ENCODE measurements at regions not wholly inside any gene's neighbourhood (a gene's known extent, or its start where the extent isn't known, plus 50 kb on each side); places are given as distances from the start of the nearest gene placed in this dataset.

GRCh38 chr18:72225958-72226357 is 318.2 kb downstream of the CBLN2 start:
- Histone ChIP-seq H3K79me2 (ENCODE audit: low read length) (no peaks in the 10 kb centered on the region), H3K27ac (ENCODE audit: low read length) (no peak overlapping the region), H3F3A (ENCODE audit: insufficient read depth, low read length) (no peaks in the 10 kb centered on the region), H3K9me3 (replicated peaks; ENCODE audit: insufficient read depth, low read length) (no peaks in the 10 kb centered on the region), H3K36me3 (replicated peaks; ENCODE audit: insufficient read depth, low read length) (no peaks in the 10 kb centered on the region), H3K4me2 (ENCODE audit: low read depth, low read length) (no peak overlapping the region), H2AFZ (ENCODE audit: low read length) (no peak overlapping the region), H3K4me1 (ENCODE audit: low read length) (no peaks in the 10 kb centered on the region), H3K9ac (ENCODE audit: low read length) (no peak overlapping the region), H4K20me1 (ENCODE audit: insufficient read depth, low read length) (no peaks in the 10 kb centered on the region), H3K27me3 (replicated peaks; ENCODE audit: insufficient read depth, low read length) (no peaks in the 10 kb centered on the region), H3K9me2 (replicated peaks; ENCODE audit: insufficient read depth, low read length) (no peaks in the 10 kb centered on the region), H3K4me3 (ENCODE audit: low read length) (no peak overlapping the region)
- TF ChIP-seq EZH2phosphoT487 (IDR thresholded peaks at IDR 0.05; ENCODE audit: low read length) (no peak), CTCF (IDR thresholded peaks at IDR 0.05; ENCODE audit: low read length) (no peak), EZH2 (optimal IDR thresholded peaks at IDR 0.05; ENCODE audit: low read depth, low read length) (no peak)
- DNase-seq: no peak

DNA sequence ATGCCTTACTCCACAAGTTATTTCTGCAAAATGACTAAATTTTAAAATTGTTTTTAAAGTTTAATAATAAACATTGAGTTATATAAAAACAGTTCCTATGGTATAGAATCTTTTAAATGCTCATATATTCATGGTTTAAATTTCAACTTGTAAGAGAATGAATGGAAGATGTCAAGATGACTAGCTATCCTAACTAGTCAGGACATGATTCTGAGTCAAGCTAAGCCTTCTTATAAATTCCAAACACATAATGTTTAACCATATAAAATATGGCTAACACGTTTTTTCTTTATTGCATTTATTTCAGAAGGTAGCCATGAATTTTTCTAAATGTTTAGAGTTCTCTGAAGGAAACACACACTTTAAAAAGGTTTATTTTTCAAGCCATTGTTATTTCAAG is 320.4 kb downstream of the CBLN2 start:
- Histone ChIP-seq H4K20me1 (ENCODE audit: insufficient read depth, low read length) (no peaks in the 10 kb centered on the region), H3K36me3 (replicated peaks; ENCODE audit: insufficient read depth, low read length) (no peaks in the 10 kb centered on the region), H2AFZ (ENCODE audit: low read length) (no peak overlapping the region), H3K4me2 (ENCODE audit: low read depth, low read length) (no peak overlapping the region), H3K79me2 (ENCODE audit: low read length) (no peaks in the 10 kb centered on the region), H3F3A (ENCODE audit: insufficient read depth, low read length) (no peaks in the 10 kb centered on the region), H3K9ac (ENCODE audit: low read length) (no peak overlapping the region), H3K4me3 (ENCODE audit: low read length) (no peak overlapping the region), H3K9me2 (replicated peaks; ENCODE audit: insufficient read depth, low read length) (no peaks in the 10 kb centered on the region), H3K27ac (ENCODE audit: low read length) (no peak overlapping the region), H3K4me1 (ENCODE audit: low read length) (no peaks in the 10 kb centered on the region), H3K27me3 (replicated peaks; ENCODE audit: insufficient read depth, low read length) (no peaks in the 10 kb centered on the region), H3K9me3 (replicated peaks; ENCODE audit: insufficient read depth, low read length) (no peaks in the 10 kb centered on the region)
- no peak for TF ChIP-seq EZH2 (optimal IDR thresholded peaks at IDR 0.05; ENCODE audit: low read depth, low read length)
- TF ChIP-seq EZH2phosphoT487 (IDR thresholded peaks at IDR 0.05; ENCODE audit: low read length): no peak
- no peak for TF ChIP-seq CTCF (IDR thresholded peaks at IDR 0.05; ENCODE audit: low read length)
- DNase-seq: no peak

DNA sequence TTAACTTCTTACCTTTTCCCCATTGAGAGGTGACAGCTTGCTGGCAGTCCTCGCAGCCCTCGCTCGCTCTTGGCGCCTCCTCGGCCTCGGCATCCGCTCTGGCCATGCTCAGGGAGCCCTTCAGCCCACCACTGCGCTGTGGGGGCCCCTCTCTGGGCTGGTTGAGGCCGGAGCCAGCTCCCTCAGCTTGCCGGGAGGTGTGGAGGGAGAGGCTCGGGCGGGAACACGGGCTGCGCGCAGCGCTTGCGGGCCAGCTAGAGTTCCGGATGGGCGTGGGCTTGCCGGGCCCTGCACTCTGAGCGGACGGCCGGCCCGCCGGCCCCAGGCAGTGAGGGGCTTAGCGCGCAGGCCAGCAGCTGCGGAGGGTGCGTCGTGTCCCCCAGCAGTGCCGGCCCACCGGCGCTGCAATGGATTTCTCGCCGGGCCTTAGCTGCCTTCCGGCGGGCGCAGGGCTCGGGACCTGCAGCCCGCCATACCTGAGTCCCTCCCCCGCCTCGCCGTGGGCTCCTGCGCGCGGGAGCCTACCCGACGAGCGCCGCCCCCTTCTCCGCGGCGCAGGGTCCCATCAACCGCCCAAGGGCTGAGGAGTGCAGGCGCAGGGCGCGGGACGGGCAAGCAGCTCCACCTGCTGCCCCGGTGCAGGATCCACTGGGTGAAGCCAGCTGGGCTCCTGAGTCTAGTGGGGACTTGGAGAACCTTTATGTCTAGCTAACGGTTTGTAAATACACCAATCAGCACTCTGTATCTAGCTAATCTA is 335.0 kb downstream of the CBLN2 start:
- Histone ChIP-seq H3K4me3 (ENCODE audit: low read length) (no peak overlapping the region), H3K9ac (ENCODE audit: low read length) (no peak overlapping the region), H3K9me3 (replicated peaks; ENCODE audit: insufficient read depth, low read length) (no peaks in the 10 kb centered on the region), H3K27me3 (replicated peaks; ENCODE audit: insufficient read depth, low read length) (no peaks in the 10 kb centered on the region), H3K4me2 (ENCODE audit: low read depth, low read length) (no peak overlapping the region), H2AFZ (ENCODE audit: low read length) (no peak overlapping the region), H3K27ac (ENCODE audit: low read length) (no peak overlapping the region), H3K9me2 (replicated peaks; ENCODE audit: insufficient read depth, low read length) (no peaks in the 10 kb centered on the region), H3F3A (ENCODE audit: insufficient read depth, low read length) (no peaks in the 10 kb centered on the region), H3K79me2 (ENCODE audit: low read length) (no peaks in the 10 kb centered on the region), H3K36me3 (replicated peaks; ENCODE audit: insufficient read depth, low read length) (no peaks in the 10 kb centered on the region), H3K4me1 (ENCODE audit: low read length) (no peaks in the 10 kb centered on the region), H4K20me1 (ENCODE audit: insufficient read depth, low read length) (no peaks in the 10 kb centered on the region)
- TF ChIP-seq EZH2phosphoT487 (IDR thresholded peaks at IDR 0.05; ENCODE audit: low read length): no peak
- DNase-seq: no peak

GRCh38 chr18:72207280-72207679 is 336.9 kb downstream of the CBLN2 start:
- Histone ChIP-seq H3K9me3 (replicated peaks; ENCODE audit: insufficient read depth, low read length) (no peaks in the 10 kb centered on the region), H3K27ac (ENCODE audit: low read length) (no peak overlapping the region), H3K4me2 (ENCODE audit: low read depth, low read length) (no peak overlapping the region), H3K9ac (ENCODE audit: low read length) (no peak overlapping the region), H2AFZ (ENCODE audit: low read length) (no peak overlapping the region), H3K4me1 (ENCODE audit: low read length) (no peaks in the 10 kb centered on the region), H3K9me2 (replicated peaks; ENCODE audit: insufficient read depth, low read length) (no peaks in the 10 kb centered on the region), H3F3A (ENCODE audit: insufficient read depth, low read length) (no peaks in the 10 kb centered on the region), H3K79me2 (ENCODE audit: low read length) (no peaks in the 10 kb centered on the region), H4K20me1 (ENCODE audit: insufficient read depth, low read length) (no peaks in the 10 kb centered on the region), H3K27me3 (replicated peaks; ENCODE audit: insufficient read depth, low read length) (no peaks in the 10 kb centered on the region), H3K36me3 (replicated peaks; ENCODE audit: insufficient read depth, low read length) (no peaks in the 10 kb centered on the region), H3K4me3 (ENCODE audit: low read length) (no peak overlapping the region)
- TF ChIP-seq CTCF (IDR thresholded peaks at IDR 0.05; ENCODE audit: low read length) (no peak), EZH2phosphoT487 (IDR thresholded peaks at IDR 0.05; ENCODE audit: low read length) (no peak), EZH2 (optimal IDR thresholded peaks at IDR 0.05; ENCODE audit: low read depth, low read length) (no peak)
- DNase-seq: no peak
